Astrocyte of the spinal cord (primary cell): ENCODE measurements at regions not wholly inside any gene's neighbourhood (a gene's known extent, or its start where the extent isn't known, plus 50 kb on each side); places are given as distances from the start of the nearest gene placed in this dataset.

Experiments used
- DNase-seq: peaks from one replicate; pipeline ENCODE4 v3.0.0; 2011; ENCODE audit warnings: low read depth, low spot score
- H3K4me3 ChIP-seq: 2 replicates; pipeline ENCODE4 v1.5.1; 2011; ENCODE audit warnings: low read depth, mild to moderate bottlenecking, low read length, moderate library complexity
- CTCF ChIP-seq: IDR thresholded peaks from 2 replicates; pipeline ENCODE4 v1.5.1; 2012; ENCODE audit warnings: low read depth, mild to moderate bottlenecking, low read length, inconsistent platforms
- in situ Hi-C: cut with HindIII; loops from 2 replicates; pipeline ENCODE4 v1.10.0; 2017; ENCODE audit warnings: low sequenced_read_pairs

DNA sequence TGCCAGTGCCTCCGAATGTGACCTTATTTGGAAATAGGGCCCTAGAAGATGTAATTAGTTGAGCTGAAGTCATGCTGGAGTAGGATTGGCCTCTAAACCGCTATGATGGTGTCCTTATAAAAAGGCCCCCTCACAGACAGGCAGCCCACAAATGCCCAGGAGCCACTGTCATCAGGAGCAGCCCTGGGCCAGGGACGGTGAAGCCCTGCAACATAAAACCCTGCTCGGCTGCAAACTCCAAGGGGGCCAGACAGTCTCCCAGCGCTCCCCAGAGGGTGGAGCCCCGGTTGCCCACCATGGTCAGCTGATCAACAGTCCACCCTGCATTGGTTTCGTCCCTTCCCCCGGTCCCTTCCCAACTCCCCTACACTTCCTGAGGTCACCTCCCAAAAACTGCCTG is 351.7 kb downstream of the FOXL1 start:
- no peak for TF ChIP-seq CTCF
- in situ Hi-C loops: no loop called here
- DNase-seq: no peak
- no peak overlapping the region for H3K4me3 ChIP-seq

GRCh38 chr16:86930663-86931373 is 352.5 kb downstream of the FOXL1 start:
- H3K4me3 ChIP-seq: no peak overlapping the region
- in situ Hi-C loops: no loop called here
- TF ChIP-seq CTCF: no peak
- no peak for DNase-seq

DNA sequence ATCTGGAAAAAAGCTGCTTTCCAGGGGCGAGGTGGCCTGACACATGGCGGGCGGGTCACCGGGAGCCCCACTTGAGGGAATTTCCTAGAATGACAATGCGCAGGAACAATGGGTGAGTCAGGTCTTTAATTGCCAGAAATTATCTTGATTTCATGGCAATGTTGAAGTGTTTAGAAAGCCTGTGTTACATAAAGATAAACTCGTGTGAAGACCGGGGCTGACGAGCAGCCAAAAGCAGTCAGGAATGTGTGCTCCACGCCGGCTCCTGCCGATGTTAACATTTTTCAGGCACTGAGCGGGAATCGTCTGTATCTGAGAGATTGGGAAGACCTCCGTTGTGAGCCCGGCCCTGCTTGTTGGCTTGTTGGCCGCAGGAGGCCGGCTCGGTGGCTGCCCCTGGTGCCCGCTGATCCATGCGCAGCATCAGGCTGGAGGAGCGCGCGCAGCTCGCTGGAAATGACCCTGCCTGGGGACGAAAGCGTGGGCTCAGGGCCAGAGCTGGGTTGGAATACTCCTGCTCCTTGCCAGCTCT is 353.1 kb downstream of the FOXL1 start:
- in situ Hi-C loops: no loop called here
- DNase-seq: peak; percentile 70
- TF ChIP-seq CTCF: no peak
- H3K4me3 ChIP-seq: no peak overlapping the region

- H3K4me3 ChIP-seq: no peak overlapping the region
- in situ Hi-C loops: no loop called here
- TF ChIP-seq CTCF: no peak
- no peak for DNase-seq
These were observed 354.0 kb downstream of the FOXL1 start for GRCh38 chr16:86932130-86932982.

GRCh38 chr16:86934581-86935375 is 356.4 kb downstream of the FOXL1 start:
- in situ Hi-C loops: no loop called here
- DNase-seq: no peak
- TF ChIP-seq CTCF: no peak
- H3K4me3 ChIP-seq: no peak overlapping the region

DNA sequence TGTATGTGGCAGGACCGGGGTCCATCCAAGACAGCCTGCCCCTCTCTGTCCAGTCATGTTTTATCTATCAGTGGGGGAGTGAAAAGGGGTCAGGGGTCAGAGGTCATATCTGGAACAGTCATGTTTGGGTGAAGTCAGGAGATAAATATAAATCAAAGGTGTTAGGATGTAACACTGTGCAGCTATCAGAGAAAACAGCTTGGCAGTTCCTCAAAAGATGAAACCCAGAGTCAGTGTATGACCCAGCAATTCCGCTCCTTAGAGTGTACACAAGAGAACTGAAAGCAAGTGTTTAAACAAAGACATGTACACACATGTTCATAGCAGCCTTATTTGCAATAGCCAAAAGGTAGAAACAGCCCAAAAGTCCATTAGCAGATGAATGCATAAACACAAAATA is 361.3 kb downstream of the FOXL1 start:
- in situ Hi-C loops: no loop called here
- DNase-seq: no peak
- no peak for TF ChIP-seq CTCF
- H3K4me3 ChIP-seq: no peak overlapping the region
